Body of pancreas (tissue), 4 donors: ENCODE measurements at regions not wholly inside any gene's neighbourhood (a gene's known extent, or its start where the extent isn't known, plus 50 kb on each side); places are given as distances from the start of the nearest gene placed in this dataset.

ENCODE experiments used
- CTCF ChIP-seq, 7 experiments: fragments of 450-650 bp in 4 of 7; fragments of 200-600 bp in 3 of 7; sonication (generic) in 3 of 7; IDR thresholded peaks; one replicate each; pipeline ENCODE4 v1.5.1; 2016 to 2019; ENCODE audit warnings: antibody characterized with exemption in 7 of 7
- POLR2A ChIP-seq, 3 donors: fragments of 450-650 bp; IDR thresholded peaks; one replicate each; pipeline ENCODE4 v1.6.1; 2016; ENCODE audit warnings: antibody characterized with exemption in 3 of 3, mild to moderate bottlenecking in 2 of 3

- no peak for TF ChIP-seq CTCF (IDR thresholded peaks at IDR 0.05)
- TF ChIP-seq POLR2A (IDR thresholded peaks at IDR 0.05), result no peak
Observed at GRCh38 chrX:110955706-110956105, 140.3 kb upstream of the PAK3 start.
